ENCODE measurements at regions not wholly inside any gene's neighbourhood (a gene's known extent, or its start where the extent isn't known, plus 50 kb on each side); places are given as distances from the start of the nearest gene placed in this dataset.

DNA sequence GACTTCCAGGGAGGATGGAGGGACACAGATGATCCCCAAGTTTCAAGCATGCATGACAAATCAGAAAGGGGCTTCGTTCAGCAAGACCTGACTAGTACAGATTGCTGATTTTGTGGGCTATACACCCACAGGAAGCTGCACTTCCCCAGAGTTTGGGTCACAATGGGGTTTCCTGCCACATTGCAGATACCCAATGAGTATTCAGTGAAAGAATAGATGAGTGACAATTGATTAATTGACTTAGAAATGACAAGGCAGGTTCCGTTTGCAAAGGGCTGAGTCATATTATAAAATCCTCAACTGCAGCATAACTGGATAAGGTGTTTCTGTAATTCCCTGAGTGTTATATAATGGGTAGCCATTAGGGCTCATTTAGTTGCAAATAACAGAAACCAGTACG is 146.6 kb upstream of the TBL1X start:
- DNase-seq: no peak

DNA sequence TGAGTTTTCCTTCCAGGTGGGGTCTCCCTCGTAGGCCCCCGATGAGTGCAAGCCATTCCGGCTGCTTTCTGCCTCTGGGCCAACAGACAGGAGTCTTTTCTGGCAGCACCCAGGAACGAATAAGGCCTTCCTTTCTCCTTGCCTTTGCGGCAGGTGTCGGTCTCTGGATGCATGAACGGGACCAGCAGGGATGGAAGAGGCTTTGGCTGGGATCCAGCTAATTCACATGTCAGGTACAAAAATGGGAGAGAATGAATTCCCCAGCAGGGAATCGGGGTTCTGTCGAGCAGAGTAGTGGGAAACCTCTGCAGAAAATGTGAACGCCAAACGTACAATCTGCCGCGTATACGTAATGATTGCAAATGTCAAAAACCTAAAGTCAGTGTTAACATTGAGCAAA is 146.1 kb upstream of the TBL1X start:
- no peak for DNase-seq

DNA sequence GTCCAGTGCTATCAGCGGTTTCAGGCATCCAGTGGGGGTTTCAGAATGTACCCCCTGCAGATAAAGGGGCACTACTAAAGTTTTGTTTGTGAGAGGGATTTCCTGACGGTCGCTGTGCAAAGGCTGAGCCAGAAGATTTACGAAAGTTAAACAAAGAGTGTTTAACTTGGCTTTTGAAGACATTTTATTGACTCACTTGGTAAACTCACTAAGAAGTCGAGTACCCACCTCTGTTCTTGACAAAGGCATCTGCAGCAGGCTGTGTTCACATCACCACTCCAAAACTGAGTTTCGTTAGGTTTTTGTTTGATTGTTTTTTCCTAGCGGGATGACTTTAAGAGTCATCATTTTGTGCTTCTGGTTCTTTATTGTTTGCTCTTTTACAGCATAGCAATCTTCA is 143.9 kb upstream of the TBL1X start:
- DNase-seq: no peak

GRCh38 chrX:9324676-9325075 is 140.2 kb upstream of the TBL1X start:
- no peak for DNase-seq

DNA sequence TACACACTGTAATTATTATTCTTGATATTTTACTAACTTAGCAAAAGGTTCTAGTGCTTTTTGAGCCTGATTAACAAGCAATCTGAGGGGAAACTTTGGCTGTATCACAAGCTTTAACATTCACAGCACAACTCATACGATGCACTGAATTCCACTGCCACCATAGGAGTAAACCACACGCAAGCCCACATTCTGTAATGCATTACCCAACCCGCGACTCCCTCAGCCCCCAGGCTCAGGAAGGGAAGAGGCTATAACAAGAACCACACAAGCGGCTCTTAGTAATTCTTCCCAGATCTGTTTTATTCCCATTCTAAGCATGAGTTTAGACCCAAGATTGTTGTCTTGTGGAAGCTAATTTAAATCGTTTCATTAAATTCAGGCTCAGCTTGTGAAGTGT is 138.5 kb upstream of the TBL1X start:
- no peak for DNase-seq

- DNase-seq: no peak
Observed at GRCh38 chrX:9327086-9327746, 137.6 kb upstream of the TBL1X start.

GRCh38 chrX:9327747-9328145 is 137.1 kb upstream of the TBL1X start:
- no peak for DNase-seq

- DNase-seq: no peak
Observed at GRCh38 chrX:9329056-9329455, 135.8 kb upstream of the TBL1X start.

- DNase-seq: no peak
Observed at GRCh38 chrX:9330249-9330982, 134.4 kb upstream of the TBL1X start.

DNA sequence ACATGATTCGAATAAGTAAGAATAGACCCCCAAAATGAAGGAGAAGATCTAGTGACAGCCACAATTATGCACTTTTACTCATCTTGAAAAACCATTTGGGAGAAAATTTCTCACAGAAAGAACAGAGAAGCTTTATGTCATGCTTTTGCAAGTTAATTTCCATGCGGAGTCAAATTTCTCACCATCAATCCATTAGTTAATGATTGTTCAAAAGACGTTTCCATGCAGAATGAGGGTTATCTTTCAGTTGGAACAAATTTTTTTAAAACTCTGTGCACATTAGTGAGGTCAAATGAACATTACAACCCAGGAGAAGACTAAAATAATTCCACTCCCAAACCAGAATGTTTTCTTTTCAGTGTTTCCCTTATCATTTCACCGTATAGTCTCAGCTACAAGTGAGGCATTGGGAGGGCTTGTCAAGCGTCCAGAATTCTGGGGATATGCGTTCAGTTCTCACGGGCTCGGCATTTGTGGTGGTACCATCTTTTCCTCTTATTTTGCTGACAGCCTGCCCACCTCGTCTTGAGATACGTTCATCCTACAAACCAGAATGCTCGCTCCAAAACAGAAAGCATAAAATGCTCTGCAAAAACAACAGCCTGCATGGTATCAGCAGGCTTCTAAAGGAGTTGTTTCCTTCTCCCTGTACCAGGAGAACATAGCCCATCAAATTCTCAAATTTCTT is 130.8 kb upstream of the TBL1X start:
- DNase-seq: no peak

DNA sequence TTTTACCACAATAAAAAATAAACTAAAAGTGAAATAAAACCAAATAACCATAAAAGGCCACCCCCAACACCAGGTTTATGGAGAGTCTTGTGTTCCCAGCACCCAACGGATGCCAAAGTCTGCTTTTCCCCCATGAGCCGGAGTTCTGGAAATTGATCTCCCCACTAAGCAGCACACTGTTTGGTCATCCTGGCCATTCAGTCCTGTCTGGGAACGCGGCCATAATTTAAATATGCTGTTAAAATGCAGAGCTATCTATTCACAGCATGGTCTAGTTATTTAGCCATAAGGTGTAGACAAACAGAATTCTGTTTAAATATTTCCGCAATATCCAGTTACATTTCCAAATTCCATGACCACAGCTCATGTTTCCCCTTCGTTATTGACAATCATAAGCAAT is 129.6 kb upstream of the TBL1X start:
- DNase-seq: no peak

DNA sequence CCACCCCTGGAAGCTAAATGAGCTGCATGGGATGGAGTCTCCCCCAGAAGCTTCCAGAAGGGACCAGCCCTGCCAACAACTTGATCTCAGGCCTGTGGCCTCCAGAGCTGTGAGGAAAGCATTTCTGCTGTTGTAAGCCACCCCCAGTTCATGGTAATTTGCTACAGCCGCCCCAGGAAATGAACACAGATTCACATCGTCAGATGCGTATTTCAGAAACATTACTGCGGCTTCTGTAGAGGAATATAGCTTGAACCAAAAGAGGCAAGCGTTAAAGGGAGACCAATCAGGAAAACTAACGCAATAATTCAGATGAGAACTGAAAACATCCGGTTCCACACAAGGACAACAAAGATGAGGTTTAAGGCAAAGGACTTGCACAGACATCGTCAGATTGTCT is 128.4 kb upstream of the TBL1X start:
- no peak for DNase-seq

GRCh38 chrX:9337046-9337445 is 127.8 kb upstream of the TBL1X start:
- no peak for DNase-seq

DNA sequence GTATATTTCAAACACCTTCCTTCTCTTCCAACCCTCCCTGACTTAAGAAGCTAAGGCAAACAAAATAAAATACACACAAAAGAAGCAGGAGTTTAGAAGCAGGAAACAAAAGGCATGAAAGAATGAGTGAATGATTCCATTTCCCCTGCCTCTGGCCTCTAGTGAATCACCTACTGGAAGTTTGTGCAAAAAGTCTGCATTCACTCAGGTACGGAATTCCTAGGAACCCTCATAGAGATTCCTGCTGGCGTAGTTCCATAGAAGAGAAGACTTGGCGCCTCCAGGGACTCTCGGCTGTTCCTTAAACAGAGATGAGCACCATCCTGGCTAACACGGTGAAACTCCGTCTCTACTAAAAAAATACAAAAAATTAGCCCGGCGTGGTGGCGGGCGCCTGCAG is 125.9 kb upstream of the TBL1X start:
- no peak for DNase-seq

DNA sequence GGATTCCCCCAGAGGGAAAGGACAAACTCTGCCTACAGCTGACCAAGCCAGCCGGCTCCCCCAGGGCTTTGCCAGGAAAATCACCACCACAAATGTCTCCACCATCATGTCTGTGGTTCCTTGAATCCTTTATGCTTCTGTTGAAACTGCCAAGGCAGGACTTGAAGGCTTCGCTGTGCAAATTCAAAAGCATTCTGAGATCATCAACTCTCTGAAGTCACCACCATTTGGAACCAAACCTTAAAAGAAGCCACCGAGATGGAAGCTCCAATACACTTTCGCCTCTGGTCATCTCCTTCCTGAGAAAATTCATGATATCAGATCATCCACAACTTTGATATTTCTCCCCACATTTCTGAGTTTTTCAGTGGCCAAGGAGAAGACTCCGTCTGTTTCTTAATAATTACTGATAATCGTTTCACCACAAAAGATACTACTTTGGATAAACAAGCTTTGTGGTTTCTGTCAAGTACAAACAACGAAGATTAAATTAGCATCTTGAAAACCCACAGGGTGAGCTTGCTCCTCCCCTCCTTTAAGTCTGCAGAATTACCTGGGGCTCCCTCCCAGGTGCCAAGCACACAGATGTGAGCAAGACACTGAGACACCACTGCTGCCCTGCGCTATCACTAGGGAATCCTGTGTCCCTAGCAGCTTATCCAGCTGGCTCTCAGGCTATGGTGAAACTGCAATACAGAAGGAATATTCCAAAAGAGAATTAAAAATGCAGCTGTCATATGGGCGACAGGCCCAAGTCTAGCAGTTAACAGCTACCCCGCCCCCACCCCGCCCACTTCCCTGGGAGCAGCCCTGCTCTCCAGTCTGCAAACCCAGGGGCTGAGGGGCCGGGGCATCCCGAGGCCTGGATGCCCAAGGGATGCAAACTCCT is 125.0 kb upstream of the TBL1X start:
- DNase-seq: no peak

DNA sequence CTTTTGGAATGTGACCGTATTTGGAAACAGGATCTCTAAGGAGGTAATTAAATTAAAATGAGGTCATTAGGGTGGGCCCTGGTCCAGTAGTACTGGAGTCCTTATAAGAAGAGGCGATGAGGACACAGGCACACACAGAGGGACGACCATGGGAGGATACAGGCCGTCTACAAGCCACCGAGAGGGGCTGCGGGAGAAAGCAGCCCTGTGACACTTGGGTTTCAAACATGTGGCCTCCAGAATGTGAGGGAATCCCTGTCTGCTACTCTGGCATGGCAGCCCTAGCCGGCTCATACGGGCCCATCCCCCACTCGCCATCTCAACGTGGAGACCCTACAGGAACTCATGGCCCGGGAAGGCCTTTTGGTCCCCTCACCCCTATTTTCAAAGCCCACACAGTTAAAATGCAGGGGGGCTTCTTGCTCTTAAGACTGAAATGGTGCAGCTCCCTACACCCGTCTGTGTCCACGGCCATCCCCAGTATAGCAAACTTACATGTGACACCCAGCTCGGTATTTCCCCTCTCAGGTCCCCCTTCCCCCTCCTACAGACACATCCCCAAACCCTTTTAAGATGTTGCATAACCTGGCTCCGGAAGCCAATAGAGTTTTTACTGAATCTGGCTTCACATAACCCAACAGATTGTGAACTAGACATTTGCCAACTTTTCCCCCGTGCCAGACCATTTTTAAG is 124.1 kb upstream of the TBL1X start:
- DNase-seq: peak; percentile 29

DNA sequence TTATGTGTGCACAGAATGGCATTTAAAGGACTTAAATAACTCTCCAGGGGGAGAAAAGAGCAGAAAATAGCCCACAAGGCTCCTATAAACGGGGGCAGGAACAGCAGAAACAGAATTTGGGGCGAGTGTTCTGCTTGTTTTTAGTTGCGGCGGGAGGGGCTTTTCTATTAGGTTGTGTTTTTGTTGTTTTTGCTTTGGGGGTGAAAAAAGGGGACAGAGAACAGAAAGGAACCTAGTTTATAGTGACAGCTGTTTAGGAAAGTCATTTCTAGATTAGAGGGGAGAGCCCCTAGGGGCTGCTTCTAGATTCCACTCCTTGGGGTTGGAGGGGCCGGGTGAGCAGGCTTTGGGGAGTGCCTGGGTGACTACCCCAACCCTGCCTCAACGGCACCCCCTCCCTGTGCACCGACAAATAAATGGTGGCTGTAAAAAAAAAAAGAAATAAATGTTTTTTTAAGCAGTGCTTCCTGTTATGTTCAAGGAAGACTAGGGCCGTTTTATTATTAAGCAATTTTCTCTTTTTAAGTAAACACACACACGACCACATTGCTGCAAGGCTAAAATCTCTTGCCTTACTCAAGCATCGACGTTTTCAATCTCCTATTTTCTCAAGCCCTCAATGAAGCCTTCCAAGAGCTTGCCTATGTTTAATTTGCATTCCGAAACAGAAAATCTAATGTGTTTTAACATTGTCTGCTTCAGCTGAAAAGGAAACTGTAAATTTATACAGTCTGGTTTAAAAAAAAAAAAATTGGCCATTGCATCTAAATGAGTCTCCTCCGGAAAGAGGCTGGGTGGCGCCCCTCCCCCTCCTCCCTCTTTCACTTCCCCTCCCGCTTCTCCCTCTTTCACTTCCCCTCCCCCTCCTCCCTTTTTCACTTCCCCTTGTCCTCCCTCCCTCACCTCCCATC is 123.3 kb upstream of the TBL1X start:
- DNase-seq: peak; percentile 40

DNA sequence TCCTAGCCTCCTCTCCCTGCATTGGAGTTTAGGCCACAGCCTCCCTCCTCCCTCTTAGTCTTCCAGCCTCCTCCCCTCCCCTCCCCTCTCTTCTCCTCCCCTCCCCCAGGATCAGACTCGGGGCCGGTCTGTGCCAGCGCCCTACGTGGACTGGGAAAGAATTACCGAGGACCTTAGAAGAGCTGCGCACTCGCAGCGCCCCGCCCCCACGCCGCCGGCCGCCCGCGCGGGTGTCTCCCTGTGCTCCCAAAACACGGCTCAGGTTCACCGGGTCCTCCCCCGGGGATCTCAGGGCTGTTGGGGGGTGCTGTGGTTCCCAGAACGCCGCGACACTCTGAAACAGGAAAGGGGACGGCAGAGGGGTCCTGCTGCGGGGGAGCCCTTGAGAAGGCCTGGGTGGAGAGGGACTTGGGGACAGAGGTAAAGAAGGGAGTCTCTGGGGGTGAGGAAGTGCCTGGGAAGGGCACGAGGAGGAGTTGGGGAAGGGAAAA is 122.3 kb upstream of the TBL1X start:
- DNase-seq: peak; percentile 43

- no peak for DNase-seq
Observed at GRCh38 chrX:9343971-9344370, 120.9 kb upstream of the TBL1X start.

GRCh38 chrX:9345957-9346356 is 118.9 kb upstream of the TBL1X start:
- no peak for DNase-seq
